AG04449 (cell line): ENCODE measurements at regions not wholly inside any gene's neighbourhood (a gene's known extent, or its start where the extent isn't known, plus 50 kb on each side); places are given as distances from the start of the nearest gene placed in this dataset.

Experiments
- CTCF ChIA-PET: fragments of 350-600 bp; formaldehyde crosslinking; extraction: SDS; loops from one replicate; lab custom pipeline; 2021; ENCODE audit warnings: antibody characterized with exemption; lab: Yijun Ruan, JAX
- POLR2A ChIA-PET: fragments of 400-600, 350-600 bp; formaldehyde crosslinking; extraction: SDS; loops from one replicate; lab custom pipeline; 2020; ENCODE audit warnings: antibody characterized with exemption, inconsistent platforms; lab: Yijun Ruan, JAX
- DNase-seq: peaks from one replicate; pipeline ENCODE4 v3.0.0-alpha.2; 2010; ENCODE audit warnings: low read depth, low spot score
- H3K4me3 ChIP-seq: 2 replicates; pipeline ENCODE4 v1.5.1; 2011; ENCODE audit warnings: low read depth, mild to moderate bottlenecking, control low read depth, low read length
- CTCF ChIP-seq: IDR thresholded peaks from one replicate; pipeline ENCODE4 v1.5.1; 2011; ENCODE audit warnings: mild to moderate bottlenecking, moderate library complexity, low read length, control low read depth, inconsistent platforms; ENCODE audit not compliant: insufficient read depth; ENCODE audit errors: missing control alignments

- TF ChIP-seq CTCF, result no peak
- H3K4me3 ChIP-seq, result no peak overlapping the region
- ChIA-PET POLR2A (no interaction called here), CTCF (no interaction called here)
- DNase-seq, result no peak
These were observed 347.2 kb upstream of the NETO1 start for GRCh38 chr18:73214970-73215369.

DNA sequence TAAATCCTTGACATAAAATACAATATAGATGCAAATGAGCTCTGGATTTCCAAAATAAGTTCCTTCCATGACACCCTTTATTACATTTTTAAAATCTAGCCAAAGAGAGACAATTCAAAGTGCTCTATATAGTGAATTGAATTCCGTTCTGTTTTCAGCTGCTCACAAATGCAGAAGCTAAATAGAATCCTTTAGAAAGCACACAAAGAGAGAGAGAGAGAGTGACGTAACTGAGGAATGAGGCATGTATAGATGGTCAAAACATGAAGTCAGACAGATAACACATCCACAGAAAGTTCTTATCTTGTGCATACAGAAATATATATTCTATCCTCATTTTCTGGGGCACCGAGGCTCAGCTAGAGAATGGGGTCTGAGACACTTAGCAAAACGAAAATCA is 344.7 kb upstream of the NETO1 start:
- ChIA-PET POLR2A (no interaction called here), CTCF (no interaction called here)
- H3K4me3 ChIP-seq, result no peak overlapping the region
- no peak for TF ChIP-seq CTCF
- DNase-seq, result no peak

- ChIA-PET POLR2A (no interaction called here), CTCF (no interaction called here)
- no peak overlapping the region for H3K4me3 ChIP-seq
- DNase-seq, result no peak
- TF ChIP-seq CTCF, result no peak
These were observed 334.2 kb upstream of the NETO1 start for GRCh38 chr18:73201940-73202339.

GRCh38 chr18:73199151-73199550 is 331.4 kb upstream of the NETO1 start:
- DNase-seq, result peak; percentile 9
- CTCF ChIA-PET, result no interaction called here
- no peak overlapping the region for H3K4me3 ChIP-seq
- POLR2A ChIA-PET, result no interaction called here
- TF ChIP-seq CTCF, result no peak

GRCh38 chr18:73189718-73190117 is 321.9 kb upstream of the NETO1 start:
- no peak for TF ChIP-seq CTCF
- H3K4me3 ChIP-seq, result no peak overlapping the region
- CTCF ChIA-PET, result no interaction called here
- POLR2A ChIA-PET, result no interaction called here
- no peak for DNase-seq

- CTCF ChIA-PET, result no interaction called here
- no peak overlapping the region for H3K4me3 ChIP-seq
- no peak for DNase-seq
- POLR2A ChIA-PET, result no interaction called here
- no peak for TF ChIP-seq CTCF
These were observed 300.4 kb upstream of the NETO1 start for GRCh38 chr18:73168236-73168635.
